Kidney (tissue), 13 donors: ENCODE measurements at regions not wholly inside any gene's neighbourhood (a gene's known extent, or its start where the extent isn't known, plus 50 kb on each side); places are given as distances from the start of the nearest gene placed in this dataset.

Source experiments
- DNase-seq, 5 donors: peaks; one replicate each; pipeline ENCODE4 v3.0.0-alpha.2; 2013 to 2020
- FAIRE-seq: peaks from 2 replicates; lab custom pipeline; 2012; peaks lifted over from hg19 to GRCh38; lab: Jason Lieb, UNC
- H3K27ac ChIP-seq, 2 donors: one replicate each; pipeline ENCODE4 v1.7.0; 2013; ENCODE audit warnings: low read depth in 2 of 2, low read length in 2 of 2, inconsistent platforms in 1 of 2
- H3K27me3 ChIP-seq: one replicate; pipeline ENCODE4 v1.7.1; 2013; ENCODE audit warnings: low read length, inconsistent platforms; ENCODE audit not compliant: control insufficient read depth, insufficient read depth
- H3K36me3 ChIP-seq, 3 donors: one replicate each; pipeline versions ENCODE4 v1.7.0 to v1.7.1; 2013; ENCODE audit warnings: low read length in 3 of 3, control low read depth in 1 of 3, inconsistent platforms in 1 of 3; ENCODE audit not compliant: insufficient read depth in 3 of 3, control insufficient read depth in 2 of 3
- H3K4me1 ChIP-seq, 3 donors: one replicate each; pipeline versions ENCODE4 v1.7.0 to v1.7.1; 2013; ENCODE audit warnings: low read length in 3 of 3, inconsistent platforms in 1 of 3, low read depth in 1 of 3; ENCODE audit not compliant: control insufficient read depth in 2 of 3, insufficient read depth in 2 of 3
- H3K4me3 ChIP-seq, 3 donors: one replicate each; pipeline versions ENCODE4 v1.7.0 to v1.8.1; 2013; ENCODE audit warnings: low read length in 3 of 3, control low read depth in 1 of 3, inconsistent platforms in 1 of 3
- H3K9ac ChIP-seq, 3 donors: one replicate each; pipeline versions ENCODE4 v1.7.0 to v1.7.1; 2013; ENCODE audit warnings: low read length in 3 of 3, control low read depth in 1 of 3, inconsistent platforms in 1 of 3
- H3K9me3 ChIP-seq, 3 donors: one replicate each; pipeline versions ENCODE4 v1.7.0 to v1.7.1; 2013; ENCODE audit warnings: low read length in 3 of 3, control low read depth in 1 of 3, inconsistent platforms in 1 of 3; ENCODE audit not compliant: control insufficient read depth in 2 of 3, insufficient read depth in 1 of 3
- CTCF ChIP-seq: IDR thresholded peaks from 3 replicates; pipeline ENCODE4 v1.5.1; 2012; ENCODE audit warnings: mild to moderate bottlenecking, moderate library complexity, borderline replicate concordance; ENCODE audit not compliant: insufficient read depth; ENCODE audit errors: extremely low read depth
- intact Hi-C: fragments of 100-400 bp; cut with DNase I; formaldehyde crosslinking; loops from one replicate; pipeline ENCODE4 v1.11.1; 2022
- donor health status: control.
- donor health status: control.
- donor health status: control.
- donor health status: control.
- donor health status: control.
- donor health status: DM: yes; HTN: yes; CAD: no.
- donor health status: Normal renal cell carcinoma (clear cell type).

GRCh38 chr21:35482933-35483662 is 434.0 kb upstream of the RUNX1 start:
- Histone ChIP-seq H3K36me3 (no peaks in the 10 kb centered on the region), H3K4me3 (no peak overlapping the region), H3K9me3 (no peaks in the 10 kb centered on the region), H3K27ac (no peak overlapping the region), H3K9ac (no peak overlapping the region), H3K27me3 (no peaks in the 10 kb centered on the region), H3K4me1 (no peaks in the 10 kb centered on the region)
- TF ChIP-seq CTCF = no peak
- FAIRE-seq = no peak
- DNase-seq = no peak
- intact Hi-C loops = no loop called here

DNA sequence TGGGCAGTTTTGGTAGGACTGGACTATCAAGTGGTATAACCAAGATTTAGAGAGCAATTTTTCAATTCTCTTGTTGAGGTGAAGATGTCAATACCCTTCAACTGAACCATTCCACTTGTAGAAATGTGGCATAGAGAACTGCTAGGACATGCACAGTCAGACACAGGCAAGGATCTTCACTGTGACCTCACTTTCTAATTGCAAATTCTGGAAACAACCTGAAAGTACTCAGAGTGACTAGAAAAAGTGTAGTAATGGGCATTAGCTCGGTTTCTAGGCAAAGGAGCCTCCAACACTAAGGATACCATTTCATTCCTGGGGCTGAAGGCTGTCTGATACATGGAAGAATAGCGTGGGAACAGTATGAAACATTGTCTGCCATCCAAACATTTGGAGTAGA is 433.0 kb upstream of the RUNX1 start:
- TF ChIP-seq CTCF = no peak
- H3K4me1 ChIP-seq = no peaks in the 10 kb centered on the region
- no peak overlapping the region for H3K27ac ChIP-seq
- H3K9me3 ChIP-seq = no peaks in the 10 kb centered on the region
- H3K9ac ChIP-seq = no peak overlapping the region
- DNase-seq = no peak
- FAIRE-seq = no peak
- H3K27me3 ChIP-seq = no peaks in the 10 kb centered on the region
- intact Hi-C loops = no loop called here
- H3K36me3 ChIP-seq = no peaks in the 10 kb centered on the region
- no peak overlapping the region for H3K4me3 ChIP-seq

- DNase-seq = no peak
- H3K27ac ChIP-seq = no peak overlapping the region
- no peaks in the 10 kb centered on the region for H3K9me3 ChIP-seq
- no peak for FAIRE-seq
- H3K4me1 ChIP-seq = no peaks in the 10 kb centered on the region
- no peak overlapping the region for H3K9ac ChIP-seq
- H3K36me3 ChIP-seq = no peaks in the 10 kb centered on the region
- intact Hi-C loops = no loop called here
- no peak for TF ChIP-seq CTCF
- H3K4me3 ChIP-seq = no peak overlapping the region
- H3K27me3 ChIP-seq = no peaks in the 10 kb centered on the region
Observed at GRCh38 chr21:35481005-35481404, 431.9 kb upstream of the RUNX1 start.

DNA sequence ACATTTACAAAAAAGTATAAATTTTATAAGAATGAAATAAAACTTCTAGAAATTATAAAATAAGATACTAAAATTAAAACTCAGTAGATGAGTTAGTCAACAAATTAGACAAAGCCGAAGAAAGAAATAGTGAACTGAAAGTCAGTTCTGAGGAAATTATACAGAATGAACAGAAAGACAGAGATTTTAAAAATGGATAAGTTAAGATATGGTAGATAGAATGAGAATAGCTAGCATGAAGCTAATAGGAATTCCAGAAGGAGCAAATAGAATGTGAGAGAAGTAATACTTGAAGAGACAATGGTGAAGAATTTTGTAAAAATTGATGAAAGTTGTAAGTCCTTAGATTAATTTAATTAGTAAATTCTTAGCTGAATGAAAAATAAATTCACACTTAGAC is 430.4 kb upstream of the RUNX1 start:
- intact Hi-C loops = no loop called here
- FAIRE-seq (no peak), DNase-seq (no peak)
- Histone ChIP-seq H3K27me3 (no peaks in the 10 kb centered on the region), H3K9me3 (no peaks in the 10 kb centered on the region), H3K36me3 (no peaks in the 10 kb centered on the region), H3K27ac (no peak overlapping the region), H3K4me1 (no peaks in the 10 kb centered on the region), H3K4me3 (no peak overlapping the region), H3K9ac (no peak overlapping the region)
- no peak for TF ChIP-seq CTCF
